ENCODE measurements at regions not wholly inside any gene's neighbourhood (a gene's known extent, or its start where the extent isn't known, plus 50 kb on each side); places are given as distances from the start of the nearest gene placed in this dataset.

DNA sequence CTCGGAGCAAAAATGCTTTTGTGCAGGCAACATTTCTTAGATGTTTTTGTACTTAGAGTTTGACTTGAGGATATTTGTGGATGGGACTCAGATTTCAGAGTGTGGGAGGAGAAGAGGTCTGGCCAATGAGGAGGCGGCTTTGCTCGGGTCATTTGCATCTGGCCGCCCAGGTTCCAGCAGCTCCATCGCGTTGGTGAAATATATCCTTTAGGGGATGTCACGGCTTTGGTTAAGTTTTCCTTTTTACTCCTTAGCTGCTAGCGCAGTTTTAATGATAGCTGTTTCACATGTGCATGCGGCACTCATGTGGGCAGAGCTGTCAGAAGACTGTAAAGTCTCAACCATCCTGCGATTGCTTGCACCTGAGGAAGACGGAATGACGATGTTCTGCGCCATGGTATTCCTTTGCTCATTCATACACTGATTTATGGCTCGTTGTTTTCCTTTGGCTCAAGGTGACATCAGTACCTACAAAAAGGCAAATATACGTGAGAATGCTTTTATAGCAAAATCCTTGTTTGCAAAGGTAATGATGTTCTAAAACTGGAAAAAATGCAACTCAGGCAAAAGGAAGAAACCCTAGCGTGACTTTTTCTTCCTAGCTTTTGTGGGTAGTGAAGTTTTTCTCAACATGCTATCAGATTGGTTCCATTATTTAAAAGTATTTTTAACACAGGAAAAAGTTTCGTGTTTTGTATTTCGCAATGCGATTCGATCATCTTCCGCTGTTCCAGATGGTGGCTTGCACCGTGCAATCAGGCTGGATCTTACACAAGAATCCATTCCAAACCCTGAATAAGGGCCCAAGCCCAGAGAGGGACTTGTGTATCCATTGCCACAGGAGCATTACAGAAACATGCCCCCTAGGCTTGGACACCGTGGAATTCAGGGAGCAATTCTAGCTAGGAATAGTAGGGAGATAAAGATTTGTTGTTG, 70.5 kb upstream of the ZNF516 start:
- no peaks in the 10 kb centered on the region for H3K36me3 ChIP-seq (ENCODE audit: control insufficient read depth, insufficient read depth, low read length)
- H3K79me2 ChIP-seq: no peaks in the 10 kb centered on the region
- H2AFZ ChIP-seq: peak overlapping the region; percentile 45
- no peak overlapping the region for H3K9ac ChIP-seq
- H3K4me1 ChIP-seq: no peaks in the 10 kb centered on the region
- H3K9me3 ChIP-seq (ENCODE audit: control insufficient read depth, low read length): no peaks in the 10 kb centered on the region
- TF ChIP-seq CTCF (IDR thresholded peaks at IDR 0.05): no peak
- H3K4me3 ChIP-seq (ENCODE audit: low read depth, low read length): peak overlapping the region; percentile 45
- peak overlapping the region; percentile 43 for H3K4me2 ChIP-seq (ENCODE audit: low read length)
- peak overlapping the region; percentile 43 for H3K27ac ChIP-seq
- no peaks in the 10 kb centered on the region for H3K27me3 ChIP-seq (ENCODE audit: control insufficient read depth, insufficient read depth, low read length)

GRCh38 chr18:76564655-76565237, 69.7 kb upstream of the ZNF516 start:
- TF ChIP-seq CTCF (IDR thresholded peaks at IDR 0.05): no peak
- peak overlapping the region; percentile 43 for H3K27ac ChIP-seq
- peak overlapping the region; percentile 26 for H3K4me3 ChIP-seq (ENCODE audit: low read depth, low read length)
- H3K9me3 ChIP-seq (ENCODE audit: control insufficient read depth, low read length): no peaks in the 10 kb centered on the region
- H3K36me3 ChIP-seq (ENCODE audit: control insufficient read depth, insufficient read depth, low read length): no peaks in the 10 kb centered on the region
- H3K4me1 ChIP-seq: no peaks in the 10 kb centered on the region
- H3K4me2 ChIP-seq (ENCODE audit: low read length): peak overlapping the region; percentile 43
- no peaks in the 10 kb centered on the region for H3K27me3 ChIP-seq (ENCODE audit: control insufficient read depth, insufficient read depth, low read length)
- no peaks in the 10 kb centered on the region for H3K79me2 ChIP-seq
- peak overlapping the region; percentile 45 for H2AFZ ChIP-seq
- no peak overlapping the region for H3K9ac ChIP-seq

DNA sequence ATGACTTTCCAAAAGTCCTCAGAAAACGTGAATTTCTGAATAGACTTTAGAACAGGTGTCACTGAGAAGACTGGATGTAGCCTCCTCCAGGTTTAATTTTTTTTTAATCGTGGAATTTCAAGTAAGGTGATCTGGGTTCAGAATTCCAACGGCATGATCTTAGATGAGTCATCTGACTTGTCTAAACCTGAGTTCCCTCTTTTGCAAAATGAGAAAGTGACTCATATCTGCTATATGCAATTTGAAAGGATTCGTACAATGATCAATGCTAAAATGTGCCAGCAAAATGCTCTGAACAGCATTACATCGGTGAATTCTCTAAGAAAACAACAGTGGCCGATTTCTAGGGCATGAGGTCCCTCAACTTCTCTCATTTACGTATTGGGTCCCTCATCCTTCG, 69.1 kb upstream of the ZNF516 start:
- H3K27ac ChIP-seq: no peak overlapping the region
- peak overlapping the region; percentile 43 for H3K4me2 ChIP-seq (ENCODE audit: low read length)
- no peak overlapping the region for H2AFZ ChIP-seq
- H3K27me3 ChIP-seq (ENCODE audit: control insufficient read depth, insufficient read depth, low read length): no peaks in the 10 kb centered on the region
- no peak overlapping the region for H3K4me3 ChIP-seq (ENCODE audit: low read depth, low read length)
- H3K9ac ChIP-seq: no peak overlapping the region
- H3K79me2 ChIP-seq: no peaks in the 10 kb centered on the region
- H3K4me1 ChIP-seq: no peaks in the 10 kb centered on the region
- no peak for TF ChIP-seq CTCF (IDR thresholded peaks at IDR 0.05)
- no peaks in the 10 kb centered on the region for H3K36me3 ChIP-seq (ENCODE audit: control insufficient read depth, insufficient read depth, low read length)
- H3K9me3 ChIP-seq (ENCODE audit: control insufficient read depth, low read length): no peaks in the 10 kb centered on the region

- Histone ChIP-seq H3K4me3 (ENCODE audit: low read depth, low read length) (no peak overlapping the region), H3K9me3 (ENCODE audit: control insufficient read depth, low read length) (no peaks in the 10 kb centered on the region), H3K4me2 (ENCODE audit: low read length) (no peak overlapping the region), H3K4me1 (no peaks in the 10 kb centered on the region), H3K9ac (no peak overlapping the region), H3K36me3 (ENCODE audit: control insufficient read depth, insufficient read depth, low read length) (no peaks in the 10 kb centered on the region), H2AFZ (no peak overlapping the region), H3K79me2 (no peaks in the 10 kb centered on the region), H3K27ac (no peak overlapping the region), H3K27me3 (ENCODE audit: control insufficient read depth, insufficient read depth, low read length) (no peaks in the 10 kb centered on the region)
- TF ChIP-seq CTCF (IDR thresholded peaks at IDR 0.05): no peak
Measured at GRCh38 chr18:76562286-76563122, 67.5 kb upstream of the ZNF516 start.
